ENCODE measurements at regions not wholly inside any gene's neighbourhood (a gene's known extent, or its start where the extent isn't known, plus 50 kb on each side); places are given as distances from the start of the nearest gene placed in this dataset.

- no peak for TF ChIP-seq CTCF (IDR thresholded peaks at IDR 0.05; ENCODE audit: low read length, missing control alignments)
- DNase-seq (ENCODE audit: low read depth): no peak
- no peak overlapping the region for H3K4me3 ChIP-seq (replicated peaks; ENCODE audit: low read depth, low read length)
These were observed 154.7 kb upstream of the SGK1 start for GRCh38 chr6:134472661-134473060.

- no peak overlapping the region for H3K4me3 ChIP-seq (replicated peaks; ENCODE audit: low read depth, low read length)
- DNase-seq (ENCODE audit: low read depth): no peak
- no peak for TF ChIP-seq CTCF (IDR thresholded peaks at IDR 0.05; ENCODE audit: low read length, missing control alignments)
These were observed 154.1 kb upstream of the SGK1 start for GRCh38 chr6:134472046-134472445.

- no peak for TF ChIP-seq CTCF (IDR thresholded peaks at IDR 0.05; ENCODE audit: low read length, missing control alignments)
- no peak for DNase-seq (ENCODE audit: low read depth)
- no peak overlapping the region for H3K4me3 ChIP-seq (replicated peaks; ENCODE audit: low read depth, low read length)
These were observed 152.6 kb upstream of the SGK1 start for GRCh38 chr6:134470457-134470975.

- no peak overlapping the region for H3K4me3 ChIP-seq (replicated peaks; ENCODE audit: low read depth, low read length)
- TF ChIP-seq CTCF (IDR thresholded peaks at IDR 0.05; ENCODE audit: low read length, missing control alignments): no peak
- DNase-seq (ENCODE audit: low read depth): no peak
These were observed 152.0 kb upstream of the SGK1 start for GRCh38 chr6:134469702-134470456.

- no peak for DNase-seq (ENCODE audit: low read depth)
- H3K4me3 ChIP-seq (replicated peaks; ENCODE audit: low read depth, low read length): no peak overlapping the region
- no peak for TF ChIP-seq CTCF (IDR thresholded peaks at IDR 0.05; ENCODE audit: low read length, missing control alignments)
These were observed 150.7 kb upstream of the SGK1 start for GRCh38 chr6:134468633-134469032.

- no peak for DNase-seq (ENCODE audit: low read depth)
- no peak overlapping the region for H3K4me3 ChIP-seq (replicated peaks; ENCODE audit: low read depth, low read length)
- TF ChIP-seq CTCF (IDR thresholded peaks at IDR 0.05; ENCODE audit: low read length, missing control alignments): no peak
These were observed 149.7 kb upstream of the SGK1 start for GRCh38 chr6:134467620-134468019.
